A549 (cell line): ENCODE measurements at regions not wholly inside any gene's neighbourhood (a gene's known extent, or its start where the extent isn't known, plus 50 kb on each side); places are given as distances from the start of the nearest gene placed in this dataset.

Experiments used
- ATAC-seq, 2 experiments: fragments of 200-7000 bp in 1 of 2; fragments of >200 bp in 1 of 2; cut with Nextera tagmentation in 1 of 2; cut with Tn5 transposase in 1 of 2; 3 replicates each; pipeline versions ENCODE4 v1.8.0 to v1.9.1; 2018 to 2020; ENCODE audit warnings: mild to moderate bottlenecking in 1 of 2, moderate library complexity in 1 of 2
- CTCF ChIA-PET: fragments of 300-600 bp; sonication (Branson Sonifier 250); formaldehyde crosslinking; extraction: SDS; loops from one replicate; lab custom pipeline; 2021; ENCODE audit warnings: antibody characterized with exemption, inconsistent platforms; lab: Yijun Ruan, JAX
- POLR2A ChIA-PET: fragments of 350-600 bp; formaldehyde crosslinking; extraction: SDS; loops from one replicate; lab custom pipeline; 2021; ENCODE audit warnings: antibody characterized with exemption, inconsistent platforms; lab: Yijun Ruan, JAX
- DNase-seq, 2 experiments: peaks; one replicate each; pipeline versions ENCODE4 v3.0.0 to v3.0.0-alpha.2; 2011 to 2016; ENCODE audit warnings: low read depth in 1 of 2, low spot score in 1 of 2
- FAIRE-seq: peaks from 2 replicates; lab custom pipeline; 2011; peaks lifted over from hg19 to GRCh38; lab: Jason Lieb, UNC
- H3K27ac ChIP-seq, 2 experiments: fragments of >200 bp; sonication (Bioruptor Twin); formaldehyde crosslinking; 3 replicates each; pipeline ENCODE4 v1.5.1; 2016 to 2017
- H3K4me1 ChIP-seq: fragments of >200 bp; sonication (Bioruptor Twin); formaldehyde crosslinking; 3 replicates; pipeline ENCODE4 v1.6.1; 2016
- H3K4me2 ChIP-seq: fragments of >200 bp; sonication (Bioruptor Twin); formaldehyde crosslinking; 3 replicates; pipeline ENCODE4 v1.6.1; 2016
- H3K4me3 ChIP-seq: fragments of >200 bp; sonication (Bioruptor Twin); formaldehyde crosslinking; 3 replicates; pipeline ENCODE4 v1.5.1; 2016
- H3K9me3 ChIP-seq: fragments of >200 bp; sonication (Bioruptor Twin); formaldehyde crosslinking; 3 replicates; pipeline ENCODE4 v1.6.1; 2016
- BCL3 ChIP-seq: fragments of >200 bp; sonication (Bioruptor Twin); formaldehyde crosslinking; IDR thresholded peaks from 3 replicates; pipeline ENCODE4 v1.6.1; 2016
- CHD2 ChIP-seq: fragments of 150-350 bp; IDR thresholded peaks from 2 replicates; pipeline ENCODE4 v1.6.1; 2014; ENCODE audit warnings: low read length; ENCODE audit not compliant: partially characterized antibody
- FOSB ChIP-seq: fragments of 250-450 bp; sonication (Bioruptor Pico); IDR thresholded peaks from 2 replicates; pipeline ENCODE4 v1.5.0; 2020; ENCODE audit warnings: mild to moderate bottlenecking, moderate library complexity
- HMGXB4 ChIP-seq: fragments of 250-450 bp; sonication (Bioruptor Pico); IDR thresholded peaks from 2 replicates; pipeline ENCODE4 v1.5.0; 2021; ENCODE audit warnings: mild to moderate bottlenecking, moderate library complexity, borderline replicate concordance
- HOXA7 ChIP-seq: fragments of 250-450 bp; sonication (Bioruptor Pico); IDR thresholded peaks from 2 replicates; pipeline ENCODE4 v1.5.0; 2020; ENCODE audit warnings: mild to moderate bottlenecking, moderate library complexity
- HOXB5 ChIP-seq: fragments of 250-450 bp; sonication (Bioruptor Pico); IDR thresholded peaks from 2 replicates; pipeline ENCODE4 v1.5.0; 2020; ENCODE audit warnings: mild to moderate bottlenecking, moderate library complexity
- KDM1A ChIP-seq: fragments of 200-600 bp; sonication (generic); IDR thresholded peaks from 2 replicates; pipeline ENCODE4 v1.6.1; 2016; ENCODE audit warnings: low read depth, mild to moderate bottlenecking
- KDM5A ChIP-seq: fragments of 200-600 bp; sonication (generic); IDR thresholded peaks from 2 replicates; pipeline ENCODE4 v1.6.1; 2016; ENCODE audit warnings: antibody characterized with exemption, mild to moderate bottlenecking
- MAFK ChIP-seq: fragments of 450-650 bp; IDR thresholded peaks from 2 replicates; pipeline ENCODE4 v1.6.1; 2014; ENCODE audit not compliant: partially characterized antibody
- MYC ChIP-seq: IDR thresholded peaks from 2 replicates; pipeline ENCODE4 v1.6.1; 2012; ENCODE audit warnings: mild to moderate bottlenecking, inconsistent platforms, low read length, improper control_type of control experiment, borderline replicate concordance
- NR3C1 ChIP-seq: fragments of >200 bp; sonication (Bioruptor Twin); formaldehyde crosslinking; IDR thresholded peaks from 3 replicates; pipeline ENCODE4 v1.6.1; 2017
- PBX3 ChIP-seq: IDR thresholded peaks from 2 replicates; pipeline ENCODE4 v1.6.1; 2012
- PHF8 ChIP-seq: fragments of 200-600 bp; sonication (generic); IDR thresholded peaks from 2 replicates; pipeline ENCODE4 v1.6.1; 2016; ENCODE audit warnings: low read depth, mild to moderate bottlenecking, antibody characterized with exemption, moderate library complexity, borderline replicate concordance
- POLR2A ChIP-seq: IDR thresholded peaks from 2 replicates; pipeline ENCODE4 v1.6.1; 2012; ENCODE audit warnings: mild to moderate bottlenecking, low read length
- REST ChIP-seq: fragments of 200-600 bp; sonication (generic); IDR thresholded peaks from 2 replicates; pipeline ENCODE4 v1.6.1; 2016; ENCODE audit warnings: antibody characterized with exemption, mild to moderate bottlenecking, moderate library complexity
- RNF2 ChIP-seq: fragments of 200-600 bp; sonication (generic); IDR thresholded peaks from 2 replicates; pipeline ENCODE4 v1.6.1; 2016; ENCODE audit warnings: low read depth, mild to moderate bottlenecking, antibody characterized with exemption, moderate library complexity, borderline replicate concordance
- TP53 ChIP-seq: fragments of 250-450 bp; sonication (Bioruptor Pico); IDR thresholded peaks from 2 replicates; pipeline ENCODE4 v1.5.0; 2021; ENCODE audit warnings: mild to moderate bottlenecking, moderate library complexity
- ZFP36 ChIP-seq: fragments of 450-650 bp; IDR thresholded peaks from 2 replicates; pipeline ENCODE4 v1.6.1; 2014; ENCODE audit warnings: borderline replicate concordance; ENCODE audit not compliant: partially characterized antibody
- ZNF302 ChIP-seq: fragments of 250-450 bp; sonication (Bioruptor Pico); IDR thresholded peaks from 2 replicates; pipeline ENCODE4 v1.9.0; 2021; ENCODE audit warnings: inconsistent platforms, mild to moderate bottlenecking, moderate library complexity
- WGBS: methylation state at CpG from one replicate; pipeline ENCODE4 v1.1.6; 2017; ENCODE audit errors: missing lambda C conversion rate; 5-methylcytosine and 5-hydroxymethylcytosine counted together

- CTCF ChIA-PET: no interaction called here
- H3K9me3 ChIP-seq: no peaks in the 10 kb centered on the region
- H3K4me2 ChIP-seq: no peak overlapping the region
- no peak overlapping the region for H3K4me3 ChIP-seq
- DNase-seq: no peak
- 75% methylated on average over 2 of the region's 3 CpGs for WGBS
- no peak for FAIRE-seq
- POLR2A ChIA-PET: no interaction called here
- H3K27ac ChIP-seq: no peak overlapping the region
- no peak for ATAC-seq
- no peak for TF ChIP-seq KDM1A
- TF ChIP-seq REST: no peak
- peaks cover 9% of the 10 kb centered on the region; the same call in 2 of the 3 replicates for H3K4me1 ChIP-seq
Observed at GRCh38 chrX:39981946-39982345, 115.8 kb downstream of the BCOR start.

GRCh38 chrX:39982948-39983347 is 114.8 kb downstream of the BCOR start:
- no peak for FAIRE-seq
- TF ChIP-seq CHD2 (no peak), REST (no peak), NR3C1 (no peak), MYC (no peak), ZFP36 (no peak), MAFK (no peak), FOSB (CRISPR knock-in tag) (no peak), RNF2 (no peak), PBX3 (no peak), HOXA7 (no peak), KDM1A (no peak), PHF8 (no peak)
- no peak for ATAC-seq
- Histone ChIP-seq H3K4me1 (peaks cover 9% of the 10 kb centered on the region; the same call in 2 of the 3 replicates), H3K4me3 (no peak overlapping the region), H3K27ac (no peak overlapping the region), H3K4me2 (no peak overlapping the region), H3K9me3 (no peaks in the 10 kb centered on the region)
- WGBS: 79% methylated on average over 3 of the region's 3 CpGs
- ChIA-PET CTCF (no interaction called here), POLR2A (no interaction called here)
- no peak for DNase-seq

- Histone ChIP-seq H3K27ac (no peak overlapping the region), H3K4me2 (no peak overlapping the region), H3K4me1 (peaks cover 9% of the 10 kb centered on the region; the same call in 2 of the 3 replicates), H3K9me3 (no peaks in the 10 kb centered on the region), H3K4me3 (no peak overlapping the region)
- DNase-seq: no peak
- WGBS: 76% methylated on average over 5 of the region's 5 CpGs
- CTCF ChIA-PET: no interaction called here
- no peak for ATAC-seq
- POLR2A ChIA-PET: no interaction called here
- FAIRE-seq: no peak
- TF ChIP-seq ZNF302: no peak
- TF ChIP-seq BCL3: no peak
- no peak for TF ChIP-seq FOSB (CRISPR knock-in tag)
- TF ChIP-seq TP53 (CRISPR knock-in tag): no peak
- TF ChIP-seq KDM5A: no peak
- no peak for TF ChIP-seq HMGXB4
- TF ChIP-seq POLR2A: no peak
- TF ChIP-seq HOXB5: no peak
- no peak for TF ChIP-seq PBX3
Observed at GRCh38 chrX:39983715-39984114, 114.0 kb downstream of the BCOR start.
